DND-41 (cell line): ENCODE measurements at regions not wholly inside any gene's neighbourhood (a gene's known extent, or its start where the extent isn't known, plus 50 kb on each side); places are given as distances from the start of the nearest gene placed in this dataset.

Experiments used
- ATAC-seq: fragments of 200-7000 bp; cut with Tn5 transposase; 3 replicates; pipeline ENCODE4 v1.9.1; 2021; ENCODE audit warnings: low read depth; ENCODE audit not compliant: insufficient read depth
- DNase-seq: peaks from one replicate; pipeline ENCODE4 v3.0.0-alpha.2; 2020
- H2AFZ ChIP-seq: 2 replicates; pipeline ENCODE4 v1.6.0; 2012; ENCODE audit warnings: low read depth, low read length
- H3K27ac ChIP-seq: 2 replicates; pipeline ENCODE4 v1.5.1; 2012; ENCODE audit warnings: low read length, inconsistent platforms
- H3K27me3 ChIP-seq: fragments of 200-600 bp; sonication (generic); 2 replicates; pipeline ENCODE4 v1.6.0; 2012; ENCODE audit warnings: low read length, mild to moderate bottlenecking, inconsistent platforms; ENCODE audit not compliant: insufficient read depth, poor library complexity
- H3K36me3 ChIP-seq: 2 replicates; pipeline ENCODE4 v1.5.1; 2012; ENCODE audit warnings: low read length, inconsistent platforms; ENCODE audit not compliant: insufficient read depth
- H3K4me1 ChIP-seq: 2 replicates; pipeline ENCODE4 v1.5.1; 2012; ENCODE audit warnings: mild to moderate bottlenecking, low read length; ENCODE audit not compliant: insufficient read depth
- H3K4me2 ChIP-seq: 2 replicates; pipeline ENCODE4 v1.6.0; 2012; ENCODE audit warnings: mild to moderate bottlenecking, moderate library complexity, low read length, inconsistent platforms; ENCODE audit not compliant: insufficient read depth
- H3K4me3 ChIP-seq, 2 experiments: fragments of 200-600 bp in 1 of 2; shearing (Covaris generic) in 1 of 2; 2 replicates each; pipeline ENCODE4 v1.5.1; 2012 to 2016; ENCODE audit warnings: inconsistent platforms in 2 of 2, low read length in 2 of 2, mild to moderate bottlenecking in 2 of 2, low read depth in 1 of 2, moderate library complexity in 1 of 2
- H3K79me2 ChIP-seq: 2 replicates; pipeline ENCODE4 v1.6.0; 2012; ENCODE audit warnings: low read length, inconsistent platforms; ENCODE audit not compliant: insufficient read depth
- H3K9ac ChIP-seq: 2 replicates; pipeline ENCODE4 v1.6.0; 2012; ENCODE audit warnings: low read depth, mild to moderate bottlenecking, inconsistent platforms, low read length, moderate library complexity
- H3K9me3 ChIP-seq: 2 replicates; pipeline ENCODE4 v1.5.1; 2012; ENCODE audit warnings: low read length, moderate library complexity, mild to moderate bottlenecking, inconsistent platforms; ENCODE audit not compliant: insufficient read depth, severe bottlenecking
- H4K20me1 ChIP-seq: 2 replicates; pipeline ENCODE4 v1.6.0; 2012; ENCODE audit warnings: low read length; ENCODE audit not compliant: insufficient read depth
- CTCF ChIP-seq: IDR thresholded peaks from 2 replicates; pipeline ENCODE4 v1.5.1; 2012; ENCODE audit warnings: borderline replicate concordance, low read length, moderate library complexity, mild to moderate bottlenecking; ENCODE audit not compliant: poor library complexity, severe bottlenecking; ENCODE audit errors: extremely low read depth
- EZH2 ChIP-seq: IDR thresholded peaks from 3 replicates; pipeline ENCODE4 v1.6.1; 2012; ENCODE audit warnings: borderline replicate concordance, low read depth, mild to moderate bottlenecking, moderate library complexity, low read length, inconsistent platforms; ENCODE audit not compliant: severe bottlenecking

- Histone ChIP-seq H3K9me3 (no peaks in the 10 kb centered on the region), H3K4me1 (no peaks in the 10 kb centered on the region), H3K9ac (no peak overlapping the region), H3K4me2 (no peak overlapping the region), H2AFZ (no peak overlapping the region), H3K27me3 (no peaks in the 10 kb centered on the region), H3K36me3 (no peaks in the 10 kb centered on the region), H3K27ac (no peak overlapping the region), H3K79me2 (no peaks in the 10 kb centered on the region), H3K4me3 (no peak overlapping the region), H4K20me1 (no peaks in the 10 kb centered on the region)
- DNase-seq (no peak), ATAC-seq (no peak)
- TF ChIP-seq CTCF (no peak), EZH2 (no peak)
Measured at GRCh38 chr5:175285261-175285660, 158.7 kb downstream of the DRD1 start.

- H2AFZ ChIP-seq = no peak overlapping the region
- H3K36me3 ChIP-seq = no peaks in the 10 kb centered on the region
- H3K4me1 ChIP-seq = no peaks in the 10 kb centered on the region
- no peaks in the 10 kb centered on the region for H3K9me3 ChIP-seq
- no peaks in the 10 kb centered on the region for H3K27me3 ChIP-seq
- no peaks in the 10 kb centered on the region for H3K79me2 ChIP-seq
- DNase-seq (no peak), ATAC-seq (no peak)
- no peak for TF ChIP-seq CTCF
- TF ChIP-seq EZH2 = no peak
- H3K4me2 ChIP-seq = no peak overlapping the region
- no peaks in the 10 kb centered on the region for H4K20me1 ChIP-seq
- H3K27ac ChIP-seq = no peak overlapping the region
- no peak overlapping the region for H3K4me3 ChIP-seq
- no peak overlapping the region for H3K9ac ChIP-seq
Measured at GRCh38 chr5:175284806-175285205, 159.2 kb downstream of the DRD1 start.

GRCh38 chr5:175282611-175283225 lies 161.3 kb downstream of the DRD1 start:
- Histone ChIP-seq H3K27me3 (no peaks in the 10 kb centered on the region), H3K9ac (no peak overlapping the region), H2AFZ (no peak overlapping the region), H3K4me1 (no peaks in the 10 kb centered on the region), H3K36me3 (no peaks in the 10 kb centered on the region), H3K79me2 (no peaks in the 10 kb centered on the region), H3K4me2 (no peak overlapping the region), H4K20me1 (no peaks in the 10 kb centered on the region), H3K9me3 (no peaks in the 10 kb centered on the region), H3K4me3 (no peak overlapping the region), H3K27ac (no peak overlapping the region)
- DNase-seq (no peak), ATAC-seq (no peak)
- TF ChIP-seq CTCF (no peak), EZH2 (no peak)

- ATAC-seq (no peak), DNase-seq (no peak)
- Histone ChIP-seq H4K20me1 (no peaks in the 10 kb centered on the region), H3K4me2 (no peak overlapping the region), H3K9me3 (no peaks in the 10 kb centered on the region), H3K36me3 (no peaks in the 10 kb centered on the region), H3K79me2 (no peaks in the 10 kb centered on the region), H3K4me1 (no peaks in the 10 kb centered on the region), H3K27me3 (no peaks in the 10 kb centered on the region), H3K27ac (no peak overlapping the region), H3K4me3 (no peak overlapping the region), H3K9ac (no peak overlapping the region), H2AFZ (no peak overlapping the region)
- TF ChIP-seq CTCF (no peak), EZH2 (no peak)
Measured at GRCh38 chr5:175281714-175282113, 162.3 kb downstream of the DRD1 start.
